HG03571 (cell line): ENCODE measurements at regions not wholly inside any gene's neighbourhood (a gene's known extent, or its start where the extent isn't known, plus 50 kb on each side); places are given as distances from the start of the nearest gene placed in this dataset.
"Not testable (repeated sequence)": the region's sequence is repeated elsewhere in the genome, so short reads cannot be mapped to it uniquely, and the experiment has no call there.

Experiments used
- ATAC-seq: cut with Tn5 transposase; IDR thresholded peaks from one replicate; pipeline ENCODE4 v1.9.1; 2021; ENCODE audit not compliant: unreplicated experiment

- ATAC-seq, result no peak
Measured at GRCh38 chr10:78406648-78407008, 373.0 kb downstream of the RPS24 start.

- ATAC-seq, result no peak
Measured at GRCh38 chr10:78407009-78407711, 373.5 kb downstream of the RPS24 start.

DNA sequence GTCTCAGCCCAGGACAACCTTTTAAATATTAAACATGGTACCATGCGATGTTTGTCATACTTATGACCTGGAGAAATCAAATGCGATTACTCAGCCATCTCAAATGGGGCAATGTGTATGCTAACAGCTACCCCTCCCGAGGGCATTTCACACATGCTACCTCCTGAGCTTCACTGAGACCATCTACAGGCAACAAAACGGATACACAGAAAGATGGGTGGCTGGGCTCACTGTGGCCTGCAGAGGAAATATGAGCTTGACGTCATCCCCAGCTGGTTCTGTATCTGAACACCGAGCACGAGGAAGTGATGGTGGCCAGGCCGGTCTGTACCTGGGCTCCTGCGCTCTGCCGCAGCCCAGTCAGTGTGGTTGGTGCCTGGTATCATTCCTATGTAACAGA lies 374.3 kb downstream of the RPS24 start:
- no peak for ATAC-seq

GRCh38 chr10:78408671-78409472 lies 375.2 kb downstream of the RPS24 start:
- ATAC-seq, result no peak

DNA sequence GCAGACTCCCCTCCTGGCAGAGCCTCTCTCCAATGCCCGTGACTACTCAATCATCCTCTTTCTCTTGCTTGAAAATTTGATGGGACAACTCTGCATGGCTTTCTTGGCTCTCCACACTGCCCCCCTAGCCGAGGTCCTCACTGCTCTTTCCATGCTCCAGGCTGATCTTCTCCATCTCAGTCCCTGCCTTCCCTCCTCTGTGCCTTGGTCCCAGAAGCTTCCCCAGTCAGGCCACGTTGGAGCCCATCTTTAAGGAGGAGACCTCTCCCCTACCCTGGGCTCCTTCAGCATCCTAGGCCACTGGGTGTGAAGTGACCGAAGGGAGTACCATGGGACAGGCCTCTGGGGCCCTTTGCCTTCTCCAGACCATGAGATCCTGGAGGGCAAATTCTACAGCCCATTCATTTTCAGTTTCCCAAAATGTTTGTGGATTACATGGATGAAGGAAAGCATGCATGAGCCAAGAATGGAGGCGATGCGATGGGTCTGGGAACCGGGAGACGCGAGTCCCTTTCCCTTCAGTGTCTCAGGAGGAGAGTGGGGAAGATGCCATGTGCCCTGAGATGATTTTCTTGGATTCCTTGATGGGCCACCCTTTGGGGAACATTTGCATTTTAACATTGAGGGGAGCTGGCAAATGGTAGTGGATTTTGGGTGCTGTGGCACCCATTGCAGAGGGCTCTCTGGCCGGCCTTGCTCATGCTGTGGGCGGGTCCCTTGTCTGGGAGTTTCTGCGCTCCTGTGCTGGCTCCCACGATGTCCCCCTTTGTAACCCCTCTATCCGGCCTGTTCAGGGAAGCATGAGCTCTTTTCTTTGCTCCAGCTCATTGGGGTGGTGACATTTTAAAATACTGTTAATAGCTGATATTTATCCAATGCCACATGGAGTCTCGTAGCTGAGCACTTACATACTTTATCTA lies 376.6 kb downstream of the RPS24 start:
- ATAC-seq, result no peak

DNA sequence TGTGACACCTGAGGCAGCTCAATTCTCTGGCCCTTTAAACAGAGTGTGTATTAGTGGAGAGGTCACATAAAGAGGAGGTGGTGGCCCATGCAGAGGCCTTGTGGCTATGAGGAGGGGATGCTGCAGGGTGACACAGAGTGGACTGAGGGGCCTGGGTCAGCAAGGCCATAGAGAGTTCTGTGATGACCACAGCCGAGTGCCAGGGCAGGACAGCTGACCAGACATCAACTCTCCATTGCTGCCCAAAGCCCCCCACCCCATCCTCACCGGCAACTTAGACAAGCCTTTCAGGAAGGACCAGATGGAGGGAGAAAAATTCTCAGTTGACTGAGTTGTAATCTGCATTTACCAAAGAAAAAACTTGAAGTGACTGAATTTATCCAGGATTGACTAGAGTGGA lies 378.1 kb downstream of the RPS24 start:
- no peak for ATAC-seq

- no peak for ATAC-seq
Measured at GRCh38 chr10:78412605-78413004, 378.9 kb downstream of the RPS24 start.

DNA sequence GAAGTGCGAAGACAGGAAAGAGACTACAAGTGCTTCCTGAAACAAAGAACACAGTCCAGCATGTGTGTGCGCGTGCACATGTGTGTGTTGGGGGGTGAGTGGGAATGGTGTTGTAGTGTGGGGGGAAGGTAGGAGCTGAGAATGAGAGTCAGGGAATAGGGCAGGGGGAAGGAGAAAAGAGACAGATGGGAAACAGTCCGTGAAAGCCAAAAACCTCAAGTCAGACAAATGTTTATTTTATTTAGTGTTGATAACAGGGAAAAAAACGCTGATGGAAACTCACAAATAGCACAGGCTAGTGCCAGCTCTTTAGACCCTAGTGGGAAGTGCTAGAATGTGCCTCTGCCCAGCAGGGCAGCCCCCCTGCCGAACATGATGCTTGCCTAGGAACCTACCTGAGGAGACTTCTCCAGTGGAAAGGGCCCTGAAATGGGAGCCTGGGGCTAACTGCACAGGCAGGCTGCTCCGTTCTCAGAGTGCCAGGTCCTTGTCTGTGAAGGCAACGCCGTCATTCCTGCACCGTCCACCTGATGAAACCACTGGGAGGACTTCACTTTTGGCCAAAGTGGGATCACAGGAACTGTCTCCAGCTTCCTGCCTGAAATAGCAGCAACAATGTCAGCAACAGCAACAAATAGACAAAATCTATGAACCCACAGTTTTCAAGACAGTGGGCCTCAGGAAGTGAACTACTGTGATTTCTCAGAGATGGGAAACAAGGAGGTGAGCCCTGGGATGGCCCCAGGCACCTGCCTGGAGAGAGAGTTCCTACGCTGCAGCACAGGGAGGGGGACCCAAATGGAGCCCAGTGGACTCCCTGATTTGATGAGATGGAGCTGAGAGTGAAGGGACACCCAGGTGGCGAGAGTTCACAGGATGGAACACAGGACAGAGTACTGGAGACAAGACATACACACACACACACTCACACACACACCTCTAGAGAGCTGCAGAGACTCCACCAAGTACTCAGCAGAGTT lies 379.7 kb downstream of the RPS24 start:
- ATAC-seq, result no peak

GRCh38 chr10:78414380-78414779 lies 380.7 kb downstream of the RPS24 start:
- no peak for ATAC-seq

DNA sequence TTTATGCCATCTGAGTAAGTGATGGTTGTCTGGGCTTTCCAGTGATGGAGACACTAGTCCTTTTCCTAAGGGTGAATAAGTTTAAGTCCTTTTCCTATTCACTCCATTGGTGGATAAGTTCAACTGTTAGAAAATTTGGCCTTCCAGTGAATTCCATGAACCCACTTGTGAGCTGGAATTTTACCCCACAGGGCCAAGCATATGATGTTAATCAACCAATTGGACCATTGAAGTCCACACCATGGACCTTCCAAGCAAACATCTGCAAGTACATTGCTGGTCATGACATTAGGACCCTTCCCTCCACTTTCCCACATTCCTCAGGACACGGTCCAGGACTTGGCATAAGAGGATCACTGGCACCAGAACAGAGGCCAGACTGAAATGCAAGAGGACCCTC lies 381.4 kb downstream of the RPS24 start:
- no peak for ATAC-seq

- ATAC-seq, result no peak
Measured at GRCh38 chr10:78416031-78417011, 382.7 kb downstream of the RPS24 start.

DNA sequence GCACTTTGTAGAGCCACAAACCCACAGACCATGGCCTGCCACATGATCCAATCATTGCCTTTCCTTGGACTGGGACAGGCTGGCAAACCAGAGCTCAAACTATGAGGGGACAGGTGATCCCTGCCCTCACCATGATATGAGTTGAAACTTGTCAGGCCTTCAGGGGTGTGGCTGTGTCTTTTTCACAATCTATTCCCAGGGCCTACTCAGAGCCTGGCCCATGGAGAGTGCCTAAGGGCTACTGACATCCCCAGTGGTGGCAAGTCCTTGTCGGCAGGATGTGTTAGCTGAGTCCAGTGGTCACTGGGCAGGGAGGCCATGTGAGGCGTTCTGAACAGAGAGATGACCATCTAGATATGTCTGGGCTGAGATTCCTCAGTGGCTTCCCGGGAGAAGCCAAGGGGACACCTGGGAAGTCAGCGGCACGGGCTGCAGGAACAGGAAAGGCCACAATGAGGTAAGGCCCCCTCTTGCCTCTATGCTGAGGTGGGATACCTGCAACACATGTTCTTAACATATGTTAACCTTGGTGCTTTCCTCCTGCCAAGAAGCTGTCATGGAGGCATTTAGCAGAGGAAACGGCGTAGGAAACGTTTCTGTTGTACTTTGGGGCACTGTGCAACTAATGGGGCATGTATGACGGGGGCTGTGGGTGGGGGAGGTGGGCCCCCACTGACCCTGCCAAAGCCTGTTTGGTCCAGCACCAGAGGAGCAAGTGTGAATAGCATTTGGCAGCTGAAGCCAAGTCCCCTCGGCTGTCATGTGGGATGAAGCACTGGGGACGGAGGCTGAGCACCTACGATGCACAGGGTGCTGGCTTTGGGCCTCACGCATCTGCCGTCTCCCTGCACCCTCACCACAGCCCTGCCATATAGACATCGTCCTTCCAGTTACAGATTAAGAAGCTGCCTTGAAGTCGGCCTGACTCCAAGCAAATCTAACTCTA lies 384.0 kb downstream of the RPS24 start:
- ATAC-seq, result no peak

GRCh38 chr10:78419481-78420265 lies 386.0 kb downstream of the RPS24 start:
- no peak for ATAC-seq

- ATAC-seq, result no peak
Measured at GRCh38 chr10:78420946-78421735, 387.5 kb downstream of the RPS24 start.

- ATAC-seq, result not testable (repeated sequence)
Measured at GRCh38 chr10:78424050-78424449, 390.4 kb downstream of the RPS24 start.

DNA sequence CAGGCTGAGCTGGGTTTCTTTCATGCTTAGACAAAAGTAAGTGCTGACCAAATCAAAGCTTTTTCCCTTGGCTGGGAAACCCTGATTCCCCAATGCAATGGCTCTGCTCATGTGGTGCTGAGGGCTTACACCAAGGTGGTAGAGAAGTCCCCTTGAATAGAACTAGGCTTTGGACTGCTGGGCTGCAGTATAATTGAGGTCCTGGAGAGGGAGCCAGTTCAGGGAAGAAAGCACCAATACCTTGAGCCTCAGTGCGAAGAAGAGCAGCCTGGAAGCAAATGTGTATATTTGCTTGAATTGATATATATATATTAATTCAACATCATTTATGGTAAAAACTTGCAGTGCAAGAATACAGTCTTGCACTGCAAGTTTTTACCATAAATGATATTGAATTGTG lies 391.1 kb downstream of the RPS24 start:
- ATAC-seq, result no peak
